ENCODE measurements at regions not wholly inside any gene's neighbourhood (a gene's known extent, or its start where the extent isn't known, plus 50 kb on each side); places are given as distances from the start of the nearest gene placed in this dataset.

DNA sequence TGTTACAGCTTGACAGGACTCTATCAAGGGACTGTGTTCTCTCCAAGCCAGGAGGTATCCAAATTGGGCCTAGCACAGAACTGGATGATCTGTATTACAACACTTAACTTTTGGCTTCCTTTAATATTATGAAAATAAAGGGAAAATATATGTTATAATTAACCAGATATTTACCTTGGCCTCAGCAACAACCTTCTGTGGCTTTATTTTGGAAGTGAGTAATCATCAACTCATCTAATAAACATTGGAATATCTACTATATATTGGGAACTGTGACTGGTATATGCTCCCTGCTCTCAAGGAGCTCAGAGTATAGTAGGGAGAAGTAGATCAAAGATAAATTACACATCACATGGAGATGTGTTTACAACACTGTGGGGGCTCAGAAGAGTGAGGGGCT is 352.2 kb downstream of the METTL15 start:
- TF ChIP-seq, protein P1, sequence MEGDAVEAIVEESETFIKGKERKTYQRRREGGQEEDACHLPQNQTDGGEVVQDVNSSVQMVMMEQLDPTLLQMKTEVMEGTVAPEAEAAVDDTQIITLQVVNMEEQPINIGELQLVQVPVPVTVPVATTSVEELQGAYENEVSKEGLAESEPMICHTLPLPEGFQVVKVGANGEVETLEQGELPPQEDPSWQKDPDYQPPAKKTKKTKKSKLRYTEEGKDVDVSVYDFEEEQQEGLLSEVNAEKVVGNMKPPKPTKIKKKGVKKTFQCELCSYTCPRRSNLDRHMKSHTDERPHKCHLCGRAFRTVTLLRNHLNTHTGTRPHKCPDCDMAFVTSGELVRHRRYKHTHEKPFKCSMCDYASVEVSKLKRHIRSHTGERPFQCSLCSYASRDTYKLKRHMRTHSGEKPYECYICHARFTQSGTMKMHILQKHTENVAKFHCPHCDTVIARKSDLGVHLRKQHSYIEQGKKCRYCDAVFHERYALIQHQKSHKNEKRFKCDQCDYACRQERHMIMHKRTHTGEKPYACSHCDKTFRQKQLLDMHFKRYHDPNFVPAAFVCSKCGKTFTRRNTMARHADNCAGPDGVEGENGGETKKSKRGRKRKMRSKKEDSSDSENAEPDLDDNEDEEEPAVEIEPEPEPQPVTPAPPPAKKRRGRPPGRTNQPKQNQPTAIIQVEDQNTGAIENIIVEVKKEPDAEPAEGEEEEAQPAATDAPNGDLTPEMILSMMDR (IDR thresholded peaks at IDR 0.05; ENCODE audit: insufficient read depth, low read length), result no peak
- TF ChIP-seq SPI1 (IDR thresholded peaks at IDR 0.05; ENCODE audit: borderline replicate concordance, low read depth) (no peak), POLR2AphosphoS5 (IDR thresholded peaks at IDR 0.05; ENCODE audit: low read depth) (no peak), GABPA (IDR thresholded peaks at IDR 0.05; ENCODE audit: low read depth) (no peak)
- TF ChIP-seq, protein P2, sequence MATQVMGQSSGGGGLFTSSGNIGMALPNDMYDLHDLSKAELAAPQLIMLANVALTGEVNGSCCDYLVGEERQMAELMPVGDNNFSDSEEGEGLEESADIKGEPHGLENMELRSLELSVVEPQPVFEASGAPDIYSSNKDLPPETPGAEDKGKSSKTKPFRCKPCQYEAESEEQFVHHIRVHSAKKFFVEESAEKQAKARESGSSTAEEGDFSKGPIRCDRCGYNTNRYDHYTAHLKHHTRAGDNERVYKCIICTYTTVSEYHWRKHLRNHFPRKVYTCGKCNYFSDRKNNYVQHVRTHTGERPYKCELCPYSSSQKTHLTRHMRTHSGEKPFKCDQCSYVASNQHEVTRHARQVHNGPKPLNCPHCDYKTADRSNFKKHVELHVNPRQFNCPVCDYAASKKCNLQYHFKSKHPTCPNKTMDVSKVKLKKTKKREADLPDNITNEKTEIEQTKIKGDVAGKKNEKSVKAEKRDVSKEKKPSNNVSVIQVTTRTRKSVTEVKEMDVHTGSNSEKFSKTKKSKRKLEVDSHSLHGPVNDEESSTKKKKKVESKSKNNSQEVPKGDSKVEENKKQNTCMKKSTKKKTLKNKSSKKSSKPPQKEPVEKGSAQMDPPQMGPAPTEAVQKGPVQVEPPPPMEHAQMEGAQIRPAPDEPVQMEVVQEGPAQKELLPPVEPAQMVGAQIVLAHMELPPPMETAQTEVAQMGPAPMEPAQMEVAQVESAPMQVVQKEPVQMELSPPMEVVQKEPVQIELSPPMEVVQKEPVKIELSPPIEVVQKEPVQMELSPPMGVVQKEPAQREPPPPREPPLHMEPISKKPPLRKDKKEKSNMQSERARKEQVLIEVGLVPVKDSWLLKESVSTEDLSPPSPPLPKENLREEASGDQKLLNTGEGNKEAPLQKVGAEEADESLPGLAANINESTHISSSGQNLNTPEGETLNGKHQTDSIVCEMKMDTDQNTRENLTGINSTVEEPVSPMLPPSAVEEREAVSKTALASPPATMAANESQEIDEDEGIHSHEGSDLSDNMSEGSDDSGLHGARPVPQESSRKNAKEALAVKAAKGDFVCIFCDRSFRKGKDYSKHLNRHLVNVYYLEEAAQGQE (IDR thresholded peaks at IDR 0.05; ENCODE audit: insufficient replicate concordance, low read depth), result no peak

Data from HL-60 (cell line).